ENCODE measurements at regions not wholly inside any gene's neighbourhood (a gene's known extent, or its start where the extent isn't known, plus 50 kb on each side); places are given as distances from the start of the nearest gene placed in this dataset.

DNA sequence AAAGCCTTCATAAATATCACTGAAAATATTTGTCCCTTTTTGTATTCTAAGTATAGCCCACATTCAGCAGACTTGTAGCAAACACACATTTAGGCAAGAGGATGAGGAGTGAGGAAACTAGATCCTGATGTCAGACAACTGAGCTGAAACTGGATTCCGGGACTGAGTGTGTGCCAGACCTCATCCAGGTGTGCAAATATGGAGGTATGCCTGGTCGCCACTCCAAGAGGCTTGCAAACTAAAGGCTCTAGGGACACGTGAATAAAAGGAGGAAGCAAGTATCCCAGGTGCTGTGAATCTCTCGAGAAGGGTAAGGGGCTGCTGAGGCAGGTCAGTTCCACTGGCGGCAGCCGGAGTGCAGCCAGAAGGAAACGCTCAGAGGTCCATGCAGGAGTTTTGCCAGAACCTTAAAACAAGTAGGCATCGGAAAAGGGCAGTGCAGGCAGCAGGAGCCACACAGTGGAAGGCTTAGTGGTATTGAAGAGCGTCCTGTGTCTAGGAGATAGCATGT lies 77.4 kb upstream of the ALDH1B1 start:
- DNase-seq (ENCODE audit: low spot score) = no peak
- no peak for ATAC-seq

DNA sequence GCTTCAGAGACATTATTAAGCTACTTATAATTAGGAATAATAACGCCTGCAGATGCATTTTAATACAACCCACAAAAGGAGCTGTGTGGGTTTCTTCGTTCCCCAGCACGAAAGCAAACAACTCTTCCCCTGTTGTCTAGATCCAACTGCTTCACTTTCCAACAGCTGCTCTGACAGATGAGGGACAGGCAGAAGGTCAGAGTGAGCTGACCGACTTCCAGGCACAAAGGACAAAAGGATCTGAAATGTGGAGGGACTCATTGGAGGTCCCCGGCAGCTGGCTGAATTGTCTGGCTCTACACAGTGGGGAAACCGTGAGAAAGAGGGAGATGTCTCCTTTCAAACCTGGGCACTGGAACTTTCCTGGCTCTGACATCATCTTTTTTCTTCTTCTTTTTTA lies 79.1 kb upstream of the ALDH1B1 start:
- ATAC-seq (no peak), DNase-seq (ENCODE audit: low spot score) (no peak)

DNA sequence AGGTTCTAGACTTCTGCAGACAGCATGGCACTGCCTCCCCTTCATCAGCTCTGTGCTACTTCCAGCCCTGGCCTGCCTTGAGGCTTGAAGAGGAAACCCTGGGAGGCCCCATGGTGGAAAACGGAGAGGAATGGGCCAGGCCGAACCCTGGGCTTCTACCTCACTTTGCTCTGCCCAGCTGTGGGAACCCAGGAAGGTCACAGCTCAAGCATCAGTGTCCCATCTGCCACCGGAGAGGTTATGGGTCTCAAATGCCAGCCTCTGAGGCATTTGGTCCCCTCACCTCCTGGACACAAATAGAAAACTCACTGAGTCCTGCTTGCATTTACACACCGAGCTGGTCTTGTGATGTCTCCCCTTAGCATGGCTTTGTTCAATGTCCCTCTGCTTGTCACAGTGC lies 80.1 kb upstream of the ALDH1B1 start:
- ATAC-seq (no peak), DNase-seq (ENCODE audit: low spot score) (no peak)

DNA sequence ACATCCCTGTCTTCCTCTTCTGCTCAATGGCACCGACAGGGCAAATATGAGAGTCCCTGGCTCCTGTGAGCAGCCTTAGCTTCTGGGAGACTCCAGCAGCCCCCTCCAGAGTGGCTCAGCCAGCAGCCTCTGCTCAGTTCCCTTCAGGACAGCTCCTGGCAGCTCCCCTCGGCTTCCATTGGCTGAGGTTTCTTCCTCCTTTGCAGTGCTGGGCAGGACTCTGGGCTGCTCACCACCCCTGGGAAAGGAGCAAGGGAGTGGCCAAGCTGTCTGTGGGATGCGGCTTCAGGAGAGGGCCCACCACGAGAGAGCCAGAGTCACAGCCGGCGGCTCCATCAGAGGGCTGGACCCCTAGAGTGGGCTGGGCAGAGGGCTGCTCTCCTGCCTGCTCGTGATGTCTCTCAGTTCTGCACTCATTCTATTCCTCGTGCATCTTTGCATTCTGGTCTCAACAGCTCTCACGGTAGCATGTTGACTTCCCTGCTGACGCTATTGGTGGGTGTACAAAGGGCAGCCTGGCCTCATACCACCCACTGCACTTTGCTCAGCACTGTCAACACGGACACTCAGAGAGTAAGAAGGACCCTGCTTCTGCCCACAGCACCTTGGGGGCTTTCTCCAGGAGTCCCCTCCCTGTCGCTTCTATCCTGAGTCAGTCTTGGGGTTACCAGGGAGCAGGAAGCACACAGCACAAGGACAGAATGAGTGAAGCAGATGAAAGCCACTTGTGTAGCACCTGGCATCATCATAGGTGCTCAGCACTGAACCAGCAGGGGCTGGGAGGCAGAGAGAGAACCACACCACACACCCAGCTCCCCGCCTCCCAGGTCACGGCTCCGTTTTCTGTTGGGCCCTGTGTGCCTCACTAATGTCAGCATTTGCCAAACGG lies 80.9 kb upstream of the ALDH1B1 start:
- DNase-seq (ENCODE audit: low spot score) = no peak
- ATAC-seq = no peak

DNA sequence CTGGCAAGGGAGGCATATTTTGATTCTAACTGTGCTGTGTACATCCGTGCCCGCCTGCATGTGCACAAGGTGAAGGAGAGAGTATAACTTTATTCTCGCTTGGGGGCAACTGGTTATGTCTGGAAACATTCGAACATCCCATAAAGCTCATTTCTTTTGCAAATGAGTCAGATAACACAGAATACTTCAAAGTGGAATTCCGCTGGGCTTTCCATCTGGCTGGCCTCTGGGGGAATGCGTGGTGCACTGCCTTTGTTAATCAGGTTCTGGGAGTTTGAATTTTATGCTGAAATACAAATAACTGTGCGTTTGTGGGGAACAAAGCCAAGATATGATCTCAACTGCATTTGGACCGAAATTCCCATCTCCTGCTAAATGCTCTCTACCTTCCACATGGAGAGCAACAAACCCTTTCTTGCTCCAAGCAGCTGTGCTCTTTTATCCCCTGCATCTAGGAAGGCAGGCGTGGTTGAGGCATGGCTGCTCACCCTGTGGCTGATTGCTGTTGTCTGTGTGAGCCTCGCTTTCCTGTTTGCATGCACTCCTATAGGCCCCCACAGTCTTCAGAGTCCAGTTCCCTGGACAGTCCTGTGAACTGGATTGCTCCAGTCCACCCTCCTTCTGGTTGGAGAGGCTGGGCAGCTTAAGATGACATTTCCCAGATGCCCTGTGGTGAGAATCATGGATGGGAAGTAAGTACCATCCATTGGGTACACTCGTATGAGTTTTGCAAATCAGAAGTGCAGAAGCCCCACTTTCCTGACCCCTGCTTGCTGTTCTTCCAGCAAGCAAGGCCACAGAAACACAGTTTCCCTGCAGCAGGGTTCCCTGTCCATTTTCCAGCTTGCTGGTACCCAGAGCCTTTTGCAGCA lies 82.9 kb upstream of the ALDH1B1 start:
- ATAC-seq = no peak
- DNase-seq (ENCODE audit: low spot score) = no peak

DNA sequence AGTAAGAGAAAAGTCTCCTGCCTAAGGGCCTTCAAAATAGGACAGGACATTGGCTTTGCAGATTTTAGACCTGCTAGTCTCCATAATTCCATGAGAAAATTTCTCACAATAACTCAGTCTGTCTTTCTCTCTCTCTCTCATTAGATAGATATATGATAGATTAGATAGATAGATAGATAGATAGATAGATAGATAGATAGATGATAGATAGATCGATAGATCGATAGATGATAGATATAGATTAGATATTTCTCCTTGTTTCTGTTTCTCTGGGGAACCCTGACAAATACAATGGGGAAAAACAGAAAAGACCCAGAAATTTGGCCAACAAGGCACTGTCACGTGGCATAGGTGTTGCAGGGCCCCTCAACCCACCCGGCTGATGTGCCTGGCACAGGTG lies 84.4 kb upstream of the ALDH1B1 start:
- DNase-seq (ENCODE audit: low spot score) = no peak
- ATAC-seq = no peak

DNA sequence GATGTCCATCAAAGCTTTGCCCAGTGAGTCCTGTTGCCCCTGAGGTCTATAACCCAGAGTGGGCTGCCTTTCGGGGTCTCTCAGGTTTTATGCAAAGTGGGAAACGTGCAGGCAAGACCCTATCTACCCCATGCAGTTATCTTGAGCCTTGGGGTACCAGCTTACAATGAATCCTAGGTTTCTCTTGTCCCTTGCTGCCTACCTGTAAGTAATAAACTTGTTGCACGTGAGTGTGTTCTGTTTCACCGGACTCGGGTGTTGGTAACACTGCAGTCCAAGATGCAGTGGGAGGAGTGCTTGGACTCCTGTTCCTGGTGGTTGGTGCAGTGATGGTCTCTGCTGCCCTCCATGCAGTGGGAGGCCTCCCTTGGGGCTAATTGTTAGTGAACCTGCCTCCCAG lies 85.6 kb upstream of the ALDH1B1 start:
- ATAC-seq (no peak), DNase-seq (ENCODE audit: low spot score) (no peak)

DNA sequence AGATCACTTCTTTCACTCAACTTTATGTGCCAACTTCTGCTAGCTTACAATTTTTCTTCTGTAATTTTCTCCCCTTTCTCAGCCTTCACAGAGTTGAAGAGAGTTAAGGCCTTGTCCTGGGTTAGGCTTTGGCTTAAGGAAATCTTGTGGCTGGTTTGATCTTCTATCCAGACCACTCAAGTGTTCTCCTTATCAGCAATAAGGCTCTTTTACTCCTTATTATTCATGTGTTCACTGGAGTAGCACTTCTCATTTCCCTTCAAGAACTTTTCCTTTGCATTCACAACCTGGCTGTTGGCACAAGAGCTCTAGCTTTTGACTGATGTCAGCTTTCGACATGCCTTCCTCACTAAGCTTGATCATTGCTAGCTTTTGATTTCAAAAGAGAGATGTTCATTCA lies 86.9 kb upstream of the ALDH1B1 start:
- DNase-seq (ENCODE audit: low spot score) (no peak), ATAC-seq (no peak)

DNA sequence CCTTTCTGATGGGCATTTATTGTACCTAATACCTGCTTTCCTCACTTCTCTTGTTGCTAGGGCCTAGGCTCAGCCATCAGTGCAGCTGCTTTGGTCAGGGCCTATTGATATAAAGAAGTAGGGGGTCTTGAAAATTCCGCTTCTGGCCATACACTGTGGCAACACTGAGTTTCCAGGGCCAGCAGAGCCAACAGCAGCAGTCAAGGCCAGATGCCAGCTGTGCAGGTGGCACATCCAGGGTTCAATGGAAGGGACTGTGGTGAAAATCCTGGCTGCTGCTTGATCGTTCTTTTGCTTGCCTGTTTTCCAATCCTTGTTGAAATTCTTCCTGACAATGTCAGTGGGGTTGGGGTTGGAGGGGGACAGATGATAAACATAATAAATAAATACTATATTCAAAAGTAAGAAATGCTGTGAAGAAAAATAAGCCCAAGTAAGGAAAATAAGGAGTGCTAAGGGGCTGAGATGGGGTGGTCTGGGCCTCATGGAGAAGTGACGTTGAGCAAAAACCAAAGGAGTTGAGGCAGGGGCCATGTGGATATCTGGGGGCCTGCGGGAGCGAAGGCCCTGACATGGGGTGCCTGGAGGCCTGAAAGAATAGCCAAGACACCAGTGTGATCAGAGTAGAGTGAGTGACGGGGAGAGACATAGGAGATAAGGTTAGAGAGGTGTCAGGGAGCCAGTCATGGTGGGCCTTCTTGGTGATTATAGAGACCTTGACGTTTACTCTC lies 91.0 kb upstream of the ALDH1B1 start:
- no peak for DNase-seq (ENCODE audit: low spot score)
- ATAC-seq = no peak

DNA sequence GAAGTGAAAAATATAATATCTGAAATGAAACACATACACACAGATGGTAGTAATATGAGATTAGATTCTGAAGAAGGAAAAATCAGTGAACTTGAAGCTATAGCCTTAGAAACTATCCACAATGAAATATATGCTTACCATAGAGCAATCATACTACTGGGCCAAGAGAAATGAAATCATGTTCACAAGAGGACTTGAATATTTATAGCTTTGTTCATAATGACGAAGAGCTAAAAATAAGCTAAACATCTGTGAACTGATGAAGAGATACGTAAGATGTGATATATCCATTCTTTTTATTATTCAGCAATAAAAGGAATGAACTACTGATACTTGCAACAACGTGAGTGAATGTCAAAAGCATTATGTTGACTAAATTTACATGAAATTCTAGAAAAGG lies 92.6 kb upstream of the ALDH1B1 start:
- no peak for ATAC-seq
- DNase-seq (ENCODE audit: low spot score) = no peak

DNA sequence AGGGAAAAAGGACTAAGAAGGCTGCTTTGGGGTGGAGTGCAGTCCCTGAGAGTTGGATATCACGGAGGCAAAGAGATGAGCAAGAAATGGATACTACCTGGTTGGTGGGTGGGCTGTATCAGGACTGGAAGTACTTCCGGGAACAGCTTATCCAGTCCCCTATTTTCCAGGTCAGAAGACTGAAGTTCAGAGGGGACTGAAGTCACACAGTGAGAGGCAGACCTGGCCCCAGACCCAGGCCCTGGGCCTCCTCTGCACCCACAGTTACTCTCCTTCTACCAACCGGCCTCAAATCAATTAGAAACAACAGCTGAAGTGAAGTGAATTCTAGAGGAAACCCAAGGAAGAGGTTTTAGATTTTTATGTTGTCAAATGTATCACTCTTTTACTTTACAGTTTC lies 93.6 kb upstream of the ALDH1B1 start:
- no peak for DNase-seq (ENCODE audit: low spot score)
- no peak for ATAC-seq

DNA sequence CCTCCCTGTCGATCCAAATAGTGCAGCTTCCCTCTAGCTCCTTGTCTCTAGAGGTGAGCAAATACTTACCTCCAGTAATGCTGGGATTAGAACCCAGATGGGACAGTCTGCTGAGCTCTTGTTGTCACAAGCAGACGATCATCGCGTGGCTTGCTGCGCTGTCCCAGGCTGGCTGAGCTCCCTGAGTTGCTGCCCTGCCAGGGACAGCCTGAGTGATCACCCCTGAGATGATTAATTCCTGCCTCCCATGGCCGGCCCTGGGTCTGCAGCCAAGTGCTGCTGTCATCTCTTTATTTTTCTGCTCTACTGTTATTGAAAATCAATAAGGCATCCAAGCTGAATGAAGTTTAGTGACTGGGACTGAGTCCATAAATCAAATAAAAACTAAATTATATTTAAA lies 94.0 kb upstream of the ALDH1B1 start:
- peak; percentile 62 for ATAC-seq
- DNase-seq (ENCODE audit: low spot score) = no peak

DNA sequence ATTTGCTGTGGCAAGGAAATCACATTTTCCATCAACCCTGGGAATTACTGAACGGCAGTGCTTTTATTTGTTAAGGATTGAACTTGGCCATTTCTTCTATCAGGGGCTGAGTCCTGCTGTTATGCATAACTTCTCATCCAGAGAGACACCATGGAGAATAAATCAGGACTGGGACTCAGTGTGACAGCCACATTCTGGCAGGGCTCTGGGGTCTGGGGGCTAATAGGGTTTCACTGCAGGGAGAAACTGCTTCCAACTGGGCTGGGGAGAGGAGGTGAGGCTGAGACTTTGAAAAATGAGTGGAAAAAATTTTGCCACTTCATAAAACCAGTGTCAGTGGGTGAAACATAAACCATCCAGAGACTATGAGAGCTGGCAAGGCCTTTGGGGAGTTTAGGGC lies 95.7 kb upstream of the ALDH1B1 start:
- ATAC-seq (no peak), DNase-seq (ENCODE audit: low spot score) (no peak)

DNA sequence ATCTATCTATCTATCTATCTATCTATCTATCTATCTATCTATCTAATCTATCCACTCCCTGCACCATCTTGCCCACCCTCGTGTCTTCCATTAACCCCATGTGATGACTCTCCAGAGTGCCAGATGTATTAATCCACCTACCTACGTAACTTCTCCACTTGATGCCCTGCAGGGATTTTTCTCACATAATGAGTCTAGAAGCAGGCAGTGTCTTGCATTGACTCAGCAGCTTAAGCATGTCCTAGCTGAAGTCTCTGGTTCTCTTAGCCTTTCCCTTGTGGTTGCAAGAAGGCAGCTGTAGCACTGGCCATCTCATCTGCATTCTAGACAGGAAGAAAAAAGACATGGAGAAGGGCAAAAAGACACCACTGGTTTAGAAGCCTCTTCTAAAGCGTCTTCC lies 96.7 kb upstream of the ALDH1B1 start:
- ATAC-seq (no peak), DNase-seq (ENCODE audit: low spot score) (no peak)

DNA sequence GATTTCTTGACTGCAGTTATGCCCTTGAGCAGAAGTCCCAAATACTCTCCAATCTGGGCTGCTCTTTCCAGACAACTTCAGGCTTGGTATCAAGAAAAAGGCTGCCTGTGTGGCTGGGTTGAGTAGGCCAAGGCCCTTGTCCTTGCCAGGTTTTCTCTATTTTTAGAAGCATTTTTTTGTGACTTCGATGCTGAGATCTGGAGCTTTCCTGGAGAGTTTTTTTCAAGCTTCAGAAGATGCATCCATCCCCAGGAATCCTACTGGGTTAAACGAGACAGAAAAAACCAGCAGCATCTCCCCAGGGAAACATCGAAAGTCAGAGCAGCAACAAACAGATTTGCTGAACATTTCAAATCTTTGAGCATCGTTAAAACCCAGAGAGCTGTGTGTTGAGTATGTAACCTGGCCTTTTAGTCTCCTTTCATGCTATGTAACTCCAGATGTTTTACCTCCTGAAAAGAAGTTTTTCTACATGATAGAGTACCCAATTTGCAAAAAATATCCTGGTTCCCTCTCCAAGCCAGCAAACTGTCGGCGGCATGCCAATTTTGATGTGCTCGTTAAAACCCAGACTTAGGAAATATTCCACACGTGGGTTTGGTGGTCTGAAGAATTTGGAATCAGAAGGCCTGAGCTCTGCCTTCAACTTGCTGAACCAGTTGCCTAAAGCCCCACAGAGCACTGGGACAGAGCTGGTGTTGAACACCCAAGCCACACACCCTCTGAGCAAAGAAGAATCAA lies 98.1 kb upstream of the ALDH1B1 start:
- no peak for DNase-seq (ENCODE audit: low spot score)

DNA sequence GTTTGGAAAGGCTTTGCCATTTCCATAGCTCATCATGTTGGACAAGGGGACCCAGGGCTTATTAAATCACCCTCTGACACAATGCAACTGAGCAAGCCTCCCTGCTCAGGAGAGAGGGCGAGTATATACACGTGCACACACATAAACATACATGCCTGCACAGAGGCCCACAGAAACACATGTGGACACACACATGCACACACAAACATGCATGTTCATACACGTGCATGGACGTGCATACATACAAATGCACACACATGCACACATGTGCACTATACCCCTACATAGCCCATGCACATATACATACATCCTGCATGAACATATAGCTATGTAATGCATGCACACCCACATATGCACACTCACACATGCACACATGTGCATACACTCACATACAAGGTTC lies 99.5 kb upstream of the ALDH1B1 start:
- no peak for DNase-seq (ENCODE audit: low spot score)

More for the DNA sequence above, 98.1 kb upstream of the ALDH1B1 start:
- no peak for ATAC-seq

DNA sequence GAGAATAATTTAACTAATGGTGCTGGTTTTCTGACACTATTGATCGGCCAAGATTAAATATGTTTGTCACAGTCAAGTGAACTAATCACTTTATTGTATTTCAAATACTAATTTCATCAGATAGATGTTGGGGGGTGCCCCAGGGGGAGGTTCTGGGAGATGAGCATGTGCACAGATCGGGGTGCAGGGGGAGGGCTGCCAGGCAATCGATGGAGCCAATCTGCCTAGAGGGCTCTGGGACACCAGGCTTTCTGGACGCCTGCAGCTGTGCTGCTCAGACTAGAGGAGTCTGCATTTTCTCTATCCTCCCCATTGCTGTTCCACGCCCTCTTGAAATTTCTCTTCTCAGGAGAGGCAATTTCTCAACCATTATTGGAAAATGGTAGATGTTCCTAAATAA lies 100.0 kb upstream of the ALDH1B1 start:
- no peak for DNase-seq (ENCODE audit: low spot score)
- ATAC-seq = no peak

More for the DNA sequence above, 99.5 kb upstream of the ALDH1B1 start:
- no peak for ATAC-seq

DNA sequence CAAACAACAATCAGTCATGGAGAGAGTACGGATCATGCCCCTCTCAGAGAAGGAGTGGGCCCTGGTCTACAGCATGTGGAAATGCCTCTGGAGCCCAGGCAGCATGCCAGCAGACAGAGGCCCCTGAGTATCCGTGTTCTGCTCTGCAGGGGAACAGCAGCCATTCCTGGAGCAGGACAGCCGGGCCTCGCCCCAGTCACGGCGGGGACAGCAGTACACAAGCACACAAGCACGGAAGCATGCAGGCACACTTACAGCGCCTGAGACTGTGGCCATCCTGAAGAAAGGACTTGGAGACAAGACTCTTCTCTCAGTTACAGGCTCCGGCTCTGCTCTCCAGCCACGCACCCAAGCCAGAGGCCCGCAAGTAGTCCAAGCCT lies 102.6 kb upstream of the ALDH1B1 start:
- DNase-seq (ENCODE audit: low spot score) (no peak), ATAC-seq (no peak)

DNA sequence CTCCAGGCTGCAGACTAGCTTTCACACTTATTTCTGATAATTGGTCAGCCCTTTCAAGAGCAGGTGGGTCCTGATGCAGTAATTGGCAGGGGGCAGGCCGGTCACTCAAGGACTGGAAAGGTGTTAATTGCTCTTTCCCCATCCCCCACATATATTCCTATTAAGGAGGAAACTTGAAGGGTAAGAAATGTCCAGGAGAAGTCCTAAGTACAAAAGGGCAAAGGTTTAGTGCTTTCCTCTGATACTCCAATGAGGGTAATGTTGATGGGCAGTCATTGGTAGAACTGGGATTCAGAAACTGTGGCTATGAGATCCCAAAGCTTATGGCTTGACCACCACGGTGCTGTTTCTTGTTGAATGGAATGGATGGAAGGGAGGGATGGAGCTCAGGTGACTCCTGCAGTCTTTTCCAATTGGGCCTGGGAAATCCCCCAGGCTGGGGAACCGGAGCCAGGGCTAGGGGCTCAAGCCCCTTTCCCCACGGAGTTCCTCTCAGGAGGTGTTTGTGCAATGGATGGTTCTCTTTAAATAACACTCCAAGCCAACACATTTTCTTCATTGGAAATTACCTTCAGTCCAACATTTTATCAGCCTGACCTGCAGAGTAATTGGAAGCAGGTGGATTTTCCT lies 103.2 kb upstream of the ALDH1B1 start:
- DNase-seq (ENCODE audit: low spot score) = no peak
- ATAC-seq = no peak

DNA sequence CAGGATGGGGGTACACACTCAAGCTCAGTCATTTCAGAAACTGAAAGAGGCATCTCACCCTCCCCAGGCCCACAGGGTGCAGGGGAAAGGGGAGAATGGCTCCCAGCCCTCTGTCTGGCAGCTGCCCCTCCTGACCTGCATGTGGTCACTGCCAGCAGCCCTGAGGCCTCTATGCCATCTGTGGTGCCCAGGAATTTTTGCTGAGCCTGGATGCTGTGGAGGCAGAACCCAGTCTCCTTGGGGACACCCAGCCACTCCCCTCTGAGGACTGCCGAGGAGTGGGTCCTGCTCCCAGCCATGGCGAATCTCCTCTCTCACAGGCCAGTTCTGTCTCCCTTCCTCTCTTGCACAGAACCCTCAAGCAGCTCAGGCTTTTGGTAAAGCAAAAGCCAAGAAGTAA lies 104.0 kb upstream of the ALDH1B1 start:
- no peak for ATAC-seq
- no peak for DNase-seq (ENCODE audit: low spot score)

All from left lobe of liver (tissue), 2 donors.